ENCODE measurements at regions not wholly inside any gene's neighbourhood (a gene's known extent, or its start where the extent isn't known, plus 50 kb on each side); places are given as distances from the start of the nearest gene placed in this dataset.

- TF ChIP-seq POLR2AphosphoS5 (IDR thresholded peaks at IDR 0.05; ENCODE audit: insufficient read depth, low read depth, low read length) (no peak), EZH2 (IDR thresholded peaks at IDR 0.05; ENCODE audit: borderline replicate concordance, low read depth, low read length, severe bottlenecking) (no peak), CTCF (IDR thresholded peaks at IDR 0.05; ENCODE audit: extremely low read depth in 1 of 2, insufficient read depth in 1 of 2, low read depth in 1 of 2, low read length in 2 of 2) (no peak), MAX (IDR thresholded peaks at IDR 0.05; ENCODE audit: insufficient read depth, insufficient read length) (no peak), MYC (IDR thresholded peaks at IDR 0.05; ENCODE audit: low read depth, low read length) (no peak)
Observed at GRCh38 chr7:27453702-27454405, 208.8 kb downstream of the HIBADH start.
